ENCODE measurements at regions not wholly inside any gene's neighbourhood (a gene's known extent, or its start where the extent isn't known, plus 50 kb on each side); places are given as distances from the start of the nearest gene placed in this dataset.

DNA sequence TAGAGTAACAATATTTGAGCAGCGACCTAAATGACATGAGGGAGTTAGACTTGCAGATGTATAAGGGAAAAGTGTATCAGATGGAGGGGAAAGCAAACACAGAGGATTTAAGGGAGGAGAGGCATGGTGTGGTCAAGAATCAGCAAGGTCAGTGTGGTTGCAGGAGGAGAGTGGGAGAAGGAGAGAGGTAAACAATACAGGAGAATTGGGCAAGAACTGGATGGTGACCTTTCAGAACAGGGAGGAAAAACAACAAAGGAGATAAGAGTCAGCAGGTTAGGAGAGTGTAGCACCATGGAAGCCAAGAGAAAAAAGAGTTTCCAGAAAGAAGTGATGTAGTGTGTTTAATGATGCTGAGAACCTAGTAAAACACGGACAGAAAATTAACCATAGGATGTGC, 178.5 kb downstream of the PAPSS1 start:
- Histone ChIP-seq H3K27ac (ENCODE audit: low read depth, low read length) (no peak overlapping the region), H3K79me2 (ENCODE audit: control insufficient read depth, low read length) (no peaks in the 10 kb centered on the region)

GRCh38 chr4:107531927-107532326, 188.1 kb downstream of the PAPSS1 start:
- Histone ChIP-seq H3K27ac (ENCODE audit: low read depth, low read length) (no peak overlapping the region), H3K9me3 (ENCODE audit: control insufficient read depth, insufficient read depth, low read length) (no peaks in the 10 kb centered on the region), H3K4me1 (ENCODE audit: control insufficient read depth, low read length) (no peaks in the 10 kb centered on the region), H3K36me3 (ENCODE audit: control insufficient read depth, low read length) (no peaks in the 10 kb centered on the region), H3F3A (ENCODE audit: control insufficient read depth, insufficient read depth) (no peaks in the 10 kb centered on the region), H3K27me3 (ENCODE audit: control insufficient read depth, low read length) (no peaks in the 10 kb centered on the region), H3K4me2 (ENCODE audit: low read length) (no peak overlapping the region), H3K4me3 (ENCODE audit: low read length) (no peak overlapping the region), H3K9me2 (replicated peaks; ENCODE audit: control insufficient read depth, low read length) (no peaks in the 10 kb centered on the region), H4K20me1 (ENCODE audit: control insufficient read depth, insufficient read depth, low read depth, low read length) (no peaks in the 10 kb centered on the region), H3K79me2 (ENCODE audit: control insufficient read depth, low read length) (no peaks in the 10 kb centered on the region)
- no peak for TF ChIP-seq CTCF (IDR thresholded peaks at IDR 0.05; ENCODE audit: low read depth, low read length, poor library complexity, severe bottlenecking)
- TF ChIP-seq EZH2phosphoT487 (IDR thresholded peaks at IDR 0.05; ENCODE audit: borderline replicate concordance, low read length): no peak

More for the DNA sequence above, 178.5 kb downstream of the PAPSS1 start:
- TF ChIP-seq EZH2phosphoT487 (IDR thresholded peaks at IDR 0.05; ENCODE audit: borderline replicate concordance, low read length) (no peak), CTCF (IDR thresholded peaks at IDR 0.05; ENCODE audit: low read depth, low read length, poor library complexity, severe bottlenecking) (no peak)
- Histone ChIP-seq H4K20me1 (ENCODE audit: control insufficient read depth, insufficient read depth, low read depth, low read length) (no peaks in the 10 kb centered on the region), H3F3A (ENCODE audit: control insufficient read depth, insufficient read depth) (no peaks in the 10 kb centered on the region), H3K36me3 (ENCODE audit: control insufficient read depth, low read length) (no peaks in the 10 kb centered on the region), H3K9me2 (replicated peaks; ENCODE audit: control insufficient read depth, low read length) (no peaks in the 10 kb centered on the region), H3K4me1 (ENCODE audit: control insufficient read depth, low read length) (no peaks in the 10 kb centered on the region), H3K27me3 (ENCODE audit: control insufficient read depth, low read length) (no peaks in the 10 kb centered on the region), H3K4me2 (ENCODE audit: low read length) (no peak overlapping the region), H3K4me3 (ENCODE audit: low read length) (no peak overlapping the region), H3K9me3 (ENCODE audit: control insufficient read depth, insufficient read depth, low read length) (no peaks in the 10 kb centered on the region)

- H3F3A ChIP-seq (ENCODE audit: control insufficient read depth, insufficient read depth): no peaks in the 10 kb centered on the region
- no peaks in the 10 kb centered on the region for H4K20me1 ChIP-seq (ENCODE audit: control insufficient read depth, insufficient read depth, low read depth, low read length)
- no peaks in the 10 kb centered on the region for H3K9me2 ChIP-seq (replicated peaks; ENCODE audit: control insufficient read depth, low read length)
- no peaks in the 10 kb centered on the region for H3K36me3 ChIP-seq (ENCODE audit: control insufficient read depth, low read length)
- H3K4me2 ChIP-seq (ENCODE audit: low read length): no peak overlapping the region
- H3K9me3 ChIP-seq (ENCODE audit: control insufficient read depth, insufficient read depth, low read length): no peaks in the 10 kb centered on the region
- H3K27me3 ChIP-seq (ENCODE audit: control insufficient read depth, low read length): no peaks in the 10 kb centered on the region
- H3K27ac ChIP-seq (ENCODE audit: low read depth, low read length): no peak overlapping the region
- no peak for TF ChIP-seq CTCF (IDR thresholded peaks at IDR 0.05; ENCODE audit: low read depth, low read length, poor library complexity, severe bottlenecking)
- no peak for TF ChIP-seq EZH2phosphoT487 (IDR thresholded peaks at IDR 0.05; ENCODE audit: borderline replicate concordance, low read length)
- no peak overlapping the region for H3K4me3 ChIP-seq (ENCODE audit: low read length)
- H3K4me1 ChIP-seq (ENCODE audit: control insufficient read depth, low read length): no peaks in the 10 kb centered on the region
- H3K79me2 ChIP-seq (ENCODE audit: control insufficient read depth, low read length): no peaks in the 10 kb centered on the region
Observed at GRCh38 chr4:107520368-107520767, 199.7 kb downstream of the PAPSS1 start.

DNA sequence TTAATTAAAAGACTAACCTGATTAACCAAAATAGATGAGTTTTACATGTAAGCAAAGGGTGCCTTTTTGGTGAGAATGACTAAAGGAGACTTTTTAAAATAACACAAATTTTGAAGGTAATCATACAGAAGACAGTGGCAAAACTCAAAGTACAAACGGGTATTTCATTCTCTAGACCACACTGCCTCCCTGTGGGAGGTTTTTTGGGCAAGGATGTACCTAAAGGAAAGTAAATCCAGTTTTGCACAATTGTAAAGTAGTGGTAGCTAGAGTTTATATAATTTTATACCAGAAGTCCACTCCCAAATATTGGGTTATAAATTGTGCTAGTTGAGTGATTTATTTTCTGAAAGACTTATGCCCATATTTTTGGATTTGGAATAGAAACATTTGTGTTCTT, 201.0 kb downstream of the PAPSS1 start:
- H3K4me1 ChIP-seq (ENCODE audit: control insufficient read depth, low read length): no peaks in the 10 kb centered on the region
- H3K4me3 ChIP-seq (ENCODE audit: low read length): no peak overlapping the region
- TF ChIP-seq EZH2phosphoT487 (IDR thresholded peaks at IDR 0.05; ENCODE audit: borderline replicate concordance, low read length): no peak
- TF ChIP-seq CTCF (IDR thresholded peaks at IDR 0.05; ENCODE audit: low read depth, low read length, poor library complexity, severe bottlenecking): peak; percentile 18
- H3K27me3 ChIP-seq (ENCODE audit: control insufficient read depth, low read length): no peaks in the 10 kb centered on the region
- no peak overlapping the region for H3K4me2 ChIP-seq (ENCODE audit: low read length)
- H3K79me2 ChIP-seq (ENCODE audit: control insufficient read depth, low read length): no peaks in the 10 kb centered on the region
- H3F3A ChIP-seq (ENCODE audit: control insufficient read depth, insufficient read depth): no peaks in the 10 kb centered on the region
- H4K20me1 ChIP-seq (ENCODE audit: control insufficient read depth, insufficient read depth, low read depth, low read length): no peaks in the 10 kb centered on the region
- no peak overlapping the region for H3K27ac ChIP-seq (ENCODE audit: low read depth, low read length)
- no peaks in the 10 kb centered on the region for H3K9me2 ChIP-seq (replicated peaks; ENCODE audit: control insufficient read depth, low read length)
- no peaks in the 10 kb centered on the region for H3K36me3 ChIP-seq (ENCODE audit: control insufficient read depth, low read length)
- no peaks in the 10 kb centered on the region for H3K9me3 ChIP-seq (ENCODE audit: control insufficient read depth, insufficient read depth, low read length)

Data from DOHH2 (cell line).